Left kidney (tissue), 1 donor: ENCODE measurements at regions not wholly inside any gene's neighbourhood (a gene's known extent, or its start where the extent isn't known, plus 50 kb on each side); places are given as distances from the start of the nearest gene placed in this dataset.

ENCODE experiments used
- DNase-seq: peaks from one replicate; pipeline ENCODE4 v3.0.0-alpha.2; 2013

GRCh38 chr12:76611533-76611932, 52.0 kb upstream of the OSBPL8 start:
- DNase-seq: no peak

- DNase-seq: no peak
Observed at GRCh38 chr12:76614364-76614763, 54.8 kb upstream of the OSBPL8 start.

GRCh38 chr12:76618031-76618430, 58.5 kb upstream of the OSBPL8 start:
- no peak for DNase-seq

GRCh38 chr12:76621582-76622024, 62.0 kb upstream of the OSBPL8 start:
- peak; percentile 66 for DNase-seq

GRCh38 chr12:76622351-76622750, 62.8 kb upstream of the OSBPL8 start:
- DNase-seq: no peak

- no peak for DNase-seq
Observed at GRCh38 chr12:76622915-76623314, 63.3 kb upstream of the OSBPL8 start.

DNA sequence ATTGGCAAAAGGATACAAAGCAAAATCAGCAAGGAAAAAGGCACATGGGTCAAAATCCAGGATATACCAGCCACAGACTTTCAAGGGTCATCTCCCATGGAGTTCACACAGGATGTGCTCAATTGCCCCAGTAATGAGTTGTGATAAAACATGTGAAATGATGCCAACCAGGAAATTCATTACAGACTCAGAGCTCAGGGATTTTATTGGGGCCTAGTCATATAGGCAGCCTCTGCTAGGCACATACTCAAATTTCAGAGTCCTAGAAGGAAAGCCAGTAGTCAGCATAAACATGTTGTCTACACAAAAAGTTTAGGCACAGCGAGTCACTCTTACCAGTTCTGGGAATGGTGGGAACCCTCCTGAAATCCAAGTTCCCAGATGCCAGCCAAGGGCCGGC, 64.4 kb upstream of the OSBPL8 start:
- DNase-seq: peak; percentile 6

DNA sequence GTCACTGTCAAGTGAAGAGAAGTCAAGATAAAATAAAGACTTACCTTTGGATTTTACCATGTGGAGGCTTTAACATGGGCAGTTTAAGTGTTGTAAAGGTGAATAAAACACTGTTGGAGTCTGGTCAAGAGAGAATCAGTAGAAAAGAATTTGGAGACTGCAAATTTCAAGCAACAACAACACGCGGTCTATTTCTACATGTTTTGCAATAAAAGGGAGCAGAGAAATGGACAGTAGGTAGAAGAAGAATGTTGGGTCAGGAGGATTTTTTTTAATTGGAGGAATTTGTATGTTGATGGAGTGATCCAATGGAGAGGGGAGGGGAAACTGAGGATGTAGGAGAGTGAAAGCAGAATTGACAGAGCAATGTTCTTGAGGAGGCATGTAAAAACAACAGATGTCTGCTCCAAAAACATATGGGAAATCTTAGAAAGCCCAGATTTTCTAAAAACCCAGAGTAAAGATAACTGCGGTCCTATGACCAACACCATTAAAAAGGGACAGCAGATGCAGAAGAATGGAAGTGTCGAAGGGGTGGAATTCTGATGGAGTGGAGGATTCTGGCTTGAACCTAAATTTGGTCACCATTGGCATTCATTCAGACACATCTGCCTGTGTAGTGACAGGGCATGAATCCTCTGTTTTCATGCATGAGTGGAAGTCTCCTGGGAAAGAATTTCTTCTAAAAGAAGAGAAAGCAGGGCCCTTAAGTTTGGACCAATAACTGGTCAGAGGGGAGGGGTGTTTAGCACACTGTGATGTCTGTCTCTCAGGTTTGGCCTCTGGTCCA, 68.0 kb upstream of the OSBPL8 start:
- no peak for DNase-seq

DNA sequence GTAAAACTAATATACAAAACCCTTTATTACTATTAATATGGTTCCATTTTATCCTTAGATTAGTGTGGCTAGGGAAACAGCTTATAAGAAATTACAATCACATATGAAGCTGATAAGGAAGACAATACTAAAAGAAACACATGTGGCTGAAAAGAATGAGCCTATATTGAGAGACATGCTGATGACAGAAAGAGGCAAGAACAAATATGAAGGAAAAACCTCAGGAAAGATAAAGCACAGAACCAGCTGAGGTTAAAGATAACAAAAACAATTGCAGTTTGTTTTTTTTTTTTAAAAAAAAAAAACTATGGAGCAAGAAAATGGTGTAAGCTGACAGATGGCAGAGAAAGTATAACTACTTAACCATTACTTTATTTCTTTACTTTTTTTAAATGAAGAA, 69.2 kb upstream of the OSBPL8 start:
- no peak for DNase-seq

DNA sequence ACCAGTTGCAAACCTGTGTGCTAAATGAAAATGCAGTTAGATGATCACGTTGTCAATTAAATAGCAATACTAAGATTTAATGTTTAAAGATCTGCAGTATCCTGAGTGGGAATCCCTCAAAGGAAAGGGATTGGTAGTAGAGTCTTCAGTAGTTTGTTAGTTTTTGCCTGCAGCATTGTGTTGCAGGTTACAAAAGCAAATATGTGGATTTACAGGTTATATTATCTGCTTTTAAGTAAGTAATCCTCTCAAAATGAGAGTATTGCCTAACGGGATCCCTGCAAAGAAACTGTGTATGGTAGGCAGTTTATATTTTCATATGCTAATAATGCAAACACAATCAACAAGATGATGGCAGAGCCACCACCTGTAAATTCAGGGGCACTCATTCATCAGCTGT, 72.2 kb upstream of the OSBPL8 start:
- DNase-seq: no peak

GRCh38 chr12:76633415-76633814, 73.8 kb upstream of the OSBPL8 start:
- DNase-seq: no peak

DNA sequence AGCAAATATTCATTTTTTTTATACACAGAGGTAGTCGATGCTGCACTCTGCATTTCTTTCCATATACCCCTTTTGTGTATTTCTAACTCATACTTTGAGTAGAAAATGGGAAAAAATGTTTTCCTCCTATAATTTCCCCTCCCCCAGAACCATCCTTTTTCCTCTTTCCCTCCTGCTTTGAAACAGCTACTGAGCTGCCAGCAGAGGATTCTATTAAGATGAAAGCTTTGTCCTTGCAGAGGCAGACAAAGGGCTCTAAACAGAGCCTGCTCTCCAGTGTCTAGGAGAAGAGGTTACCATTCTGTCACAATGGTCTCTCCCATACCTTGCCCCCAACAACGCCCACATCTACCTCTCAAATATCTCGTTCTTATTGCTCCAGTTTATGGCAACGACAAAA, 74.6 kb upstream of the OSBPL8 start:
- DNase-seq: no peak

DNA sequence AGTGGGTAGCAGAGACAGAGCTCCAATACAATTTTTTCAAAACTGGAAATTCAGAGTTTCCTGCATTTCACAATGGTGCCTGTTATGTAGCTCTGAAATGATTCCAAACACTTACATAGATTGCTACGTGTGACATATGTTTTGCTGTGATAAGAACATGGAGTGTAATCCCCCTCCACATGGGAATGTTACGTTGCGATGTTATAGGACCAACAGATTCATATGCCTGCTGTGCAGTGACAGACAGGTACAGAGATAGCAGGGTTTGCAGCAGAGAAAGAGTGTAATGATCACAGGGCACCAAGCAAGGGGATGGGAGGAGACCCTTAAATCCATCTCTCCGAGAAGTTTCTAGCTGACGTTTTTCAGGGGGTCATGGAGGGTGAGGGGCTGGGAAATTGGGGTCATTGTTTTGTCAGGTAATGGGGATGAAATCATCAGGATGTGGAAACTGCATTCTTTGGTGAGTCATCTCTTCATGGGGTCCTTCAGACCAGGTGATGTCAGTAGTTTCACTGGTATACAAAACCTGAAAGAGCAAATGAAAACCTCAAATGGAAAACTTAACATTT, 76.6 kb upstream of the OSBPL8 start:
- no peak for DNase-seq

- no peak for DNase-seq
Observed at GRCh38 chr12:76637807-76638206, 78.2 kb upstream of the OSBPL8 start.

GRCh38 chr12:76639646-76640045, 80.1 kb upstream of the OSBPL8 start:
- DNase-seq: no peak

DNA sequence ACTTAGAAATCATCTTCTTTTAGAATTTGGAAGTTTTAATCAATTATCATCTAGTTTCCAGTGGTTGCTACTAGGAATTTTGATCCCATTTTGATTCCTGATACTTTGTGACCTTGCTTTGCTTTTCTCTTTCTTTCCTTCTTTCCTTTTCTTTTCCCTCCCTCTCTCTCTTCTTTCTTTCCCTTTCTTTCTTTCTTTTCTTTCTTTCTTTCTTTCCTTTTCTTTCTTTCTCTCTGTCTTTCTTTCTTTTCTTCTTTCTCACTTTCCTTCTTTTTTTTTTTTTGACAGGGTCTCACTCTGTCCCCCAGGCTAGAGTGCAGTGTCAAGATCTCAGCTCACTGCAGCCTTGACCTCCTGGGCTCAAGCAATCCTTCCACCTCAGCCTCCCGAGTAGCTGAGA, 81.5 kb upstream of the OSBPL8 start:
- no peak for DNase-seq

DNA sequence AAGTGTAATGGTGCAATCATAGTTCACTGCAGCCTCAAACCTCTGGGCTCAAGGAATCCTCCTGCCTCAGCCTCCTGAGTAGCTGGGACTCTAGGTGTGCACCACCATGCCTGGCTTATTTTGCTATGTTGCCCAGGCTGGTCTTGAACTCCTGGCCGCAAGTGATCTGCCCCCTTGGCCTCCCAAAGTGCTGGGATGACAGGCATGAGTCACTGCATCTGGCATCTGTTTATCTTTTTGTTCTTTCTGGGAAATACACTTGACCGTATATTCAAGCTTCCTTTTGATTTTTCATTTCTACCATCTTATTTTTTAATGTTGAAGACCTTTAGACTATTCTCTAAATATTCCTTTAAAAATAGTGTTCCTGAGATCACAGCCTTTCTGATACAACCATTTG, 82.4 kb upstream of the OSBPL8 start:
- DNase-seq: no peak

- no peak for DNase-seq
Observed at GRCh38 chr12:76643438-76643837, 83.9 kb upstream of the OSBPL8 start.

DNA sequence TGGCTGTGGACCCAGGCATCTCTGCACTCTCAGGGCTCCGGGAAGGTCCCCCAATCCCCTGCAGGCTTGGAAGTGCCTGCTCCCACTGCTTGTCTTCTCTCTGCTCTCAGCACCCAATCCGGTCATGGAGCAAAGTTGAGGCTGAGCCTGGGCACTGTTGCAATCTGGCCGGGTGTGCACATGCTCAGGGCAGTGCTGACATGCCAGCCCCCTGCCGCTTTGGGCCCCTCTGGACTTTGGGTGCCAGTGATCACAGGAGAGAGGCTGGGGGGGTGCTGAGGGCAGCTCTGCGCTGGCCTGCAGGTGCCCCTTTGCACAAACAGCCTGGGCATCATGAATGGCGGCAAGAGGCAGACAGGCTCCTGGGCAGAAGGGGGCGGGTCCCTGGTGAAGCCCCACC, 85.4 kb upstream of the OSBPL8 start:
- no peak for DNase-seq

GRCh38 chr12:76645934-76646333, 86.4 kb upstream of the OSBPL8 start:
- DNase-seq: no peak

- no peak for DNase-seq
Observed at GRCh38 chr12:76646366-76646765, 86.8 kb upstream of the OSBPL8 start.

DNA sequence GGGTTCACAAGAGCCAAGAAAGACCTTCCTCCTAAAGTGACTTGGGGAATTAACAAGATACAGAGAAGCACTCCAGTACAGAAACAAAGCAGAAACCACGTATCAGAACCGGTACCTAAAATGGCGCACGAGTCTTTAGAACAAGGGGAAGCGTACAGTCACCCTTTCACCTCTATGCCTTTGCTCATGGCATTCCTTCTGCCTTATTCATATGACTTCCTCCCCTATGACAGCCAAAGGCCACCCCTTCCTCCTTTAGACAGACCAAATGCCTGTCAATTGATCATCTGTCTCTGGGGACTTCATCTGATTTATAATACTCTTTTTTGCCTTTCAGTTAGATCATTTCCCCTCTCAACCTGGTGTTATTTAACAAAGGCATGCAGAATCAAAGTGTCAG, 89.5 kb upstream of the OSBPL8 start:
- no peak for DNase-seq

- no peak for DNase-seq
Observed at GRCh38 chr12:76652402-76652801, 92.8 kb upstream of the OSBPL8 start.

DNA sequence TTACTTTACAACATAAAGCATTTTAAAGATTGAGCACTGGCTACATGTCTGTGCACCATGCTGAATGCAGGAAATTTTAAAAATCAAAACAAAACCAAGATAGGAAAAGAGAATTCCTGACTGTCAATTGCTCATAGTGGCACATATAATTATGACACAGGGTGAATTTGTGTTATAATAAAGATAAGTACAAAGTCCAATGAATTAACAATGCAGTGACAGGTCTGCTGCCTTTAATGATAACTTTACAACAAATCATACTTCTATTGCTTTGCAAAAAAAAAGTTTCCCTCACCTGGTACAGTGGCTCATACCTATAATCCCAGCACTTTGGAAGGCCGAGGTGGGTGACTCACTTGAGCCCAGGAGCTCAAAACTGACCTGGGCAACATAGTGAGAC, 93.8 kb upstream of the OSBPL8 start:
- DNase-seq: no peak
